T-helper 2 cell treated with Interferon-gamma antibody and Interleukin-4, amounts not matched to agents 5 μg/mL and 100 μg/mL, for 36 hours (primary cell): ENCODE measurements at regions not wholly inside any gene's neighbourhood (a gene's known extent, or its start where the extent isn't known, plus 50 kb on each side); places are given as distances from the start of the nearest gene placed in this dataset.

Experiments
- DNase-seq: peaks from one replicate; pipeline ENCODE4 v3.0.0; 2021; ENCODE audit warnings: low spot score
- H3K27ac Mint-ChIP-seq: one replicate; pipeline ENCODE4 v1.8.0; 2021; ENCODE audit warnings: mild to moderate bottlenecking, mixed read lengths
- H3K27me3 Mint-ChIP-seq: one replicate; pipeline ENCODE4 v1.8.0; 2021; ENCODE audit warnings: low read depth, mixed read lengths
- H3K36me3 Mint-ChIP-seq: one replicate; pipeline ENCODE4 v1.8.0; 2021; ENCODE audit warnings: low read depth, mixed read lengths
- H3K4me1 Mint-ChIP-seq: one replicate; pipeline ENCODE4 v1.8.0; 2021; ENCODE audit warnings: low read depth, mixed read lengths
- H3K4me3 Mint-ChIP-seq: one replicate; pipeline ENCODE4 v1.8.0; 2022; ENCODE audit warnings: mild to moderate bottlenecking, moderate library complexity, mixed read lengths
- H3K9me3 Mint-ChIP-seq: one replicate; pipeline ENCODE4 v1.8.0; 2021; ENCODE audit warnings: mixed read lengths

DNA sequence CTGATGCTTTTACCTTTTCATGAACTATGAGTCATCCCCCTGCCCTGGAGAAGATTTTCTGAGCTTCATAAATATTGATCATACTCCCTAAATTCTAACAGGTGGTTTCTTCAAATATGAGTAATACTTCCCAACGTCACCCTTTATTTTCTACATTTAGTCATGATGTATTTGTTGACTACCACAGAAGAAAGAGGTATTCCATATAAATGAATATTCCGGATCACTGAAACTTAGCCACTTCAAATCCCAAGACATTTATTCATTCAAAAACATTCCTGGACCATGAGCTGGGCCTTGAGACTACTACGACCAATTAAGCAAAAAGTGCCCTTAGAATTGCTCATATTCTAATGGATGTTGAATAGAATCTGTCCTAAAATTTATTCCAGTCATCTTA is 395.8 kb upstream of the NPVF start:
- no peaks in the 10 kb centered on the region for H3K36me3 Mint-ChIP-seq
- peaks cover 13% of the 10 kb centered on the region for H3K4me1 Mint-ChIP-seq
- no peaks in the 10 kb centered on the region for H3K9me3 Mint-ChIP-seq
- peaks cover 10% of the 10 kb centered on the region for H3K27me3 Mint-ChIP-seq
- no peak overlapping the region for H3K27ac Mint-ChIP-seq
- no peak overlapping the region for H3K4me3 Mint-ChIP-seq
- no peak for DNase-seq

DNA sequence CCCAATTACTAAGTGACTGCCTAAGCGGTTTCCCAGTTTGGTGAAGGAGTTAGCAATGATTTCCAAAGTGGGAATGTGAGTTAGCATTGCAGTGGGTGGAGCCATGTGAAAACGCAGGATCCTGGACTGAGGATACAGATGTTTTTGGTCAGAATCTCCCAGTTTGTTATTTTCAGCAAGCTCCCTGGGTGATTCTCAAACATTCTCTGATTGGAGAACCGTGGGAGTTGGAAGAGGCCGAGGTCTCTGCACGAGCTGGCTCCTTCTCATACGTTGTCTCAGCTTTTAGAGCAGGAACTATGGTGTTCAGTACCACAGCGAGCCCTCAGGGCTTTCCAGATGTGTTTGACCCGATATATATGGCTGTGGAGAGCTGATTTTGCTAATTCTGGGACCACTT is 396.5 kb upstream of the NPVF start:
- H3K36me3 Mint-ChIP-seq = no peaks in the 10 kb centered on the region
- H3K27me3 Mint-ChIP-seq = peaks cover 10% of the 10 kb centered on the region
- peaks cover 13% of the 10 kb centered on the region for H3K4me1 Mint-ChIP-seq
- no peak overlapping the region for H3K27ac Mint-ChIP-seq
- DNase-seq = no peak
- no peak overlapping the region for H3K4me3 Mint-ChIP-seq
- no peaks in the 10 kb centered on the region for H3K9me3 Mint-ChIP-seq

DNA sequence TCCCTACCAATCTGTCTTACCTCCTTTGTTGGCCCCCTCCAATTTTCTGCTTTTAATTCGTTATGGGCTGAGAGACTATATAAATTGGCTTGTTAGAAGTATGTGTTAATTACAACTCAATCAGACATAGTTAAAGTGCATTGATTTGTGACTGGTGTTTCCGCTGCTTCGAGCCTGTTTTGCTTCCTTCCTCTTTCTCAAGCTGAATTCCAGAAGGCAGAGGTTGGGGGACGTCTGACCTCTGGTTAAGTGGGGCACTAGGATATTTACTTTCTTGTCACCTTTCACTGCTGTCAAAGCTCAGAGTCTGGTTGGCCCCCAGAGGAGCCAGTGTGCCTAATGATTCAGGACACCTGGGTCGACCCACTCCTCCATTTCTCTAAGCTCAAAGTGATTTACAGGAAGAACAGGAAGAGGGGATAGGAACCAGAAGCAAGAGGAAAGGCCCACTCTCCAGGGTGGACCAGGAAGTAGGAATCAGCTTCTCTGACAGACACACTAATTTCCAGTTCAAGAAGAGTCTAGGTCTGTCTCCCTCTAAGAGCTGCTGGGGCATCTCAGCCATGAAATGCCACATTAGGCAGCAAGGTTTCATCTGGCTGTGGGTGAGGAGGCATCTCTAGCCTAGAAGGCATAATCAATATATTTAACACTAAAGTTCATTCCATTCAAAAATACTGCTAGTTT is 397.2 kb upstream of the NPVF start:
- DNase-seq = no peak
- Mint-ChIP-seq H3K36me3 (no peaks in the 10 kb centered on the region), H3K4me1 (peaks cover 7% of the 10 kb centered on the region), H3K27me3 (peaks cover 10% of the 10 kb centered on the region), H3K4me3 (no peak overlapping the region), H3K9me3 (no peaks in the 10 kb centered on the region), H3K27ac (no peak overlapping the region)

DNA sequence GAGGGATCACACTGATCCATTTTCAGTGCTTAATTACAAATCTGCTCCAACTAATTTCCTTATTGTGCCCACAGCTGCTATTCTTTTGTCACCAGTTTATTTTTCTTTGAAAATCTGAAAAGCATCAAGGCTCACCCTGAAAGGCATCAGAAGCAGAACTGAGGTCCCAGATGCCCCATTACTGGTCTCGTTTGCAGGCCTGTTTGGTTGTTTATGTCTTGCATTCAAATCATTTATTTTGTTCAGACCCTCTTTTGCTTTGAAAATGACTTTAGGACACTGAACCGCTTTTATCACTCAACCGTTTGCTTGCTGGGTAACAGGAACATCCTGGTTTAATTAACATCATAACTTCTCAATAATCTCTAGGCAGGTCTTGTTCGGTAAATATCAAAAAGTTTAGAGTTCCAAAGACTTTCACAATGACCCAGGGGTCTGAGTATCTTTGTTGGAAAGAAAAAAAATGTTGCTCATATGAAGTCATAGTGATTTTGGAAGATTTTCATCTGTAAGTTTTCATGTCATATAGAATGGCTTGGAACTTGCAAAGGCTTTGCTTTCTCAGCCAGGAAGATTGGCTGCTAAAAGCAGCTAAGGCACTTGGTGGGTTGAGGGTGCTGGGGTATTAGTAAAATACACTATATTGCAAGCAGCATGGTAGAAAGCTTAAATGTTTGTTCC is 398.3 kb upstream of the NPVF start:
- no peaks in the 10 kb centered on the region for H3K9me3 Mint-ChIP-seq
- H3K27me3 Mint-ChIP-seq = peaks cover 10% of the 10 kb centered on the region
- H3K4me3 Mint-ChIP-seq = no peak overlapping the region
- no peak overlapping the region for H3K27ac Mint-ChIP-seq
- DNase-seq = no peak
- no peaks in the 10 kb centered on the region for H3K36me3 Mint-ChIP-seq
- H3K4me1 Mint-ChIP-seq = no peaks in the 10 kb centered on the region

DNA sequence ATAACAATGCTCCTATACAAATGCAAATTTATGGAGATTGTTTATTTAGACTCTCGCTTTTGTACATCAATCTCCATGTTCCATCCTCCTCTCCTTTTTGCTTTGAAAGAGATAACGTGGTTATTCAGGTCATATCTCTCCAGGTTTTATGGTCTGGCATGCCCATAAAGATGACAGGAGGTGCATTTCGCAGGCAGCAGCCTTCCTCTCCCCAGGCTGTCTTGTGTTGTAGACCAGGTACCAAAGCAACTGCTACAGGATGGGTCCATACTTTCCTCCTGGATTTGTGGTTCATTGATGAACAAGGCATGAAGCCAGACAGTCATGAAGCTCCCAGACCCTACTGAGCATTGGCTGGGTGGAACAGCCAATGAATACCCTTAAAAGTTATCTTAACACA is 400.2 kb upstream of the NPVF start:
- Mint-ChIP-seq H3K27ac (no peak overlapping the region), H3K9me3 (no peaks in the 10 kb centered on the region), H3K27me3 (peaks cover 7% of the 10 kb centered on the region), H3K36me3 (no peaks in the 10 kb centered on the region), H3K4me3 (no peak overlapping the region), H3K4me1 (no peaks in the 10 kb centered on the region)
- DNase-seq = no peak

DNA sequence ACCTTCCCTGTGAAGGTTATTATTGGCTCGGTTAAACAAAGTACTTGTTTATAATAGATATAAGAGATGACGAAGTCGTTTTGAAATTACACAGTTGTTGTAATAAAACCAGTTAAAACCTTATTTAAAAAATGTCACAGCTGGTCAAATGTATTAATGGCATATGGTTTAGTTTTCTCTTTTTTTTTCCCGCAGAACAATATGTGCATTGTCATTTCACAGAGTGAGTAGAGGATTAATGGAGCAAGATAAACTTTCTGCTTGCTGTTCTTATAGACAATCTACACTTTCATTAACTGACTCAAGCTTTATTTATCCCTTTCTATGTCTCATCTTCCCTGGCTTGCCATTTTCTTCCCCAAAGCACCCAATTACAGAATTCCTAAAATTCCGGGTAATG is 404.3 kb upstream of the NPVF start:
- H3K27me3 Mint-ChIP-seq = peaks cover 3% of the 10 kb centered on the region

DNA sequence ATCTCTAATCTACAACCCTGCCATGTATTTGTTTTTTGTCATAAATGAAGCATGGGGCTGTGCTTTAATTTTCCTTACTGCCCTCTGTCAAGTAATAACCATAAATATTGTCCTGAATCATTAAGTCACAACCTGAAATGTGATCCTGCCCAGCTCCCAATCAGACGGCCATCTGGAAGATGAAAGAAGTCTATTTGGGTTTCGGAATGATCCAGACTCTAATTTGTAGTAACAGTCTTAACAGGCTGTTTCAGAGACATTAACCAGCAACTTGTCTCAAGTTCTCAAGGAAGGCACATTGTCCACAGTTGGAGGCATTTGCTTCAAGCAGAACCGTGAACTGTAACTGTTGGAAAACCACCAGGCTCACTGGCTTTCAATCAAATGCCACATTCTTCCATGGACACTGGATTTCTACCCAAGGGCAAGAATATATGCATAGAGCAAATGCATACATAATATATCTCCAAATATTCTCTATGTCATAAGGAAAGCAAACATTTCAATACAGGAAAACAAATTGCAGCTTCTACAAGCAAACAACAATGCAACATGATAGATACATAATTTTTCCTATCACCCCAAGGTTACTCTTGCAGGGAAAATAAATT is 405.2 kb upstream of the NPVF start:
- no peak for DNase-seq
- Mint-ChIP-seq H3K27me3 (peaks cover 3% of the 10 kb centered on the region), H3K9me3 (no peaks in the 10 kb centered on the region), H3K4me1 (no peaks in the 10 kb centered on the region), H3K27ac (no peak overlapping the region), H3K36me3 (no peaks in the 10 kb centered on the region), H3K4me3 (no peak overlapping the region)

More for the DNA sequence above, 404.3 kb upstream of the NPVF start:
- no peak overlapping the region for H3K27ac Mint-ChIP-seq
- H3K9me3 Mint-ChIP-seq = no peaks in the 10 kb centered on the region
- H3K4me3 Mint-ChIP-seq = no peak overlapping the region
- H3K36me3 Mint-ChIP-seq = no peaks in the 10 kb centered on the region
- H3K4me1 Mint-ChIP-seq = no peaks in the 10 kb centered on the region
- no peak for DNase-seq

DNA sequence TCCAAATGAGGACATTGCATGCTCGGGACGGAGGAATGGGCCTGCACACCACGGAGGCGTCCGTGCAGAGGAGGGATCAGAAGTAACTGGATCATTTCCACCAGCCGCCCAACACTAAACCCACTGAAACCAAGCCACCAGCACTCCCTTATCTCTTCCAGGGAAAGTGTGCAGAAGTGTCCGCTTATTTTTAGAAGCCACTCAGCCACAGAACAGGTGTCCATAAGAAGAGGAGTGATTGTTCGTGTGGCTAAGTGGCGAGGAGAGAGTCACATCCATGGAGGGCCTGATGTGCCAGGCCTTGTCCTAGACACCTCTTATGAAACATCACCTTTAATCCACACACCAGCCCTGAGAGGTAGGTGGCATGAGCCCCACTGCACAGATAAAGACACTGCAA is 407.9 kb upstream of the NPVF start:
- H3K4me1 Mint-ChIP-seq = no peaks in the 10 kb centered on the region
- peaks cover 3% of the 10 kb centered on the region for H3K27me3 Mint-ChIP-seq
- H3K9me3 Mint-ChIP-seq = no peaks in the 10 kb centered on the region
- H3K36me3 Mint-ChIP-seq = no peaks in the 10 kb centered on the region
- no peak overlapping the region for H3K4me3 Mint-ChIP-seq
- H3K27ac Mint-ChIP-seq = no peak overlapping the region
- DNase-seq = no peak

DNA sequence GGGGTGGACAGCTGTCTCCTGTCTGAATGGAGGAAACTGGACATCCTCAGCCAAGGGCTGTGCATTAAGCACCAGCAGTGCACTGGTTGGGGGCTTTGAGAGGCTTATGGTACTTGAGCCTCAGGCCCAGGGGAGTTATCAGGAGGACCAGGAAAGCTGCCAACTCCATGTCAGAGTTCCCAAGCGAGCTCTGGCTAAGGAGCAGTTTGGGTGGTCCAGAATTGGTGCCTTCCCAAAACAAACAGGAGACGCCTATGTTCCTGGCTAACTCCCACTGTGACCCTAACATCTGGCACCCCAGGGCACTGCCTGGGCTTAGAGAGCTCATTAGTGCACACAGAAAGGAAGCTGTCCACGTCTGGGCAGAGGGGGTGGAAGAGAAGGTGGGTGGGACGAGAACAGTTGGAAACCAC is 408.6 kb upstream of the NPVF start:
- Mint-ChIP-seq H3K27me3 (peaks cover 3% of the 10 kb centered on the region), H3K27ac (no peak overlapping the region), H3K36me3 (no peaks in the 10 kb centered on the region), H3K4me1 (no peaks in the 10 kb centered on the region), H3K9me3 (no peaks in the 10 kb centered on the region), H3K4me3 (no peak overlapping the region)
- no peak for DNase-seq

DNA sequence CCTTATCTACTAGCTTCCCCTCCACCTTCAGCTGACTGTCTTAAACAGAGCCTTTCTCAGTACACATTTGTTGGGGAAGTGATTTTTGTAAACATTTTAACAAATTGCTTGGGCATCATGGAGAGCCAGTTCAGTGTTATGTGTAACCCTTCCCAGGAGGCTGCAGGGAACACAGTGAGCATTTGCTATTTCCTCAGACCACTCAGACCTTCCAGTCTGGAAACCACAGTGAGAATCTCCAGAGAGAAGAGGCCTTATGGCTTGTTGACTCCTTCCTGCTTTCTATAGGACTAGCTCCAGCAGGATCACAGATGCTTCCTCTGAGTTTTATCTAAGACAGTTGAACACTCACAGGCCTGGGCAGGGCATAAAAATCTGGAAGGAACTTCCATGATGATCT is 409.8 kb upstream of the NPVF start:
- Mint-ChIP-seq H3K27ac (no peak overlapping the region), H3K27me3 (peaks cover 3% of the 10 kb centered on the region), H3K4me1 (no peaks in the 10 kb centered on the region), H3K36me3 (no peaks in the 10 kb centered on the region), H3K9me3 (no peaks in the 10 kb centered on the region), H3K4me3 (no peak overlapping the region)
- DNase-seq = no peak

DNA sequence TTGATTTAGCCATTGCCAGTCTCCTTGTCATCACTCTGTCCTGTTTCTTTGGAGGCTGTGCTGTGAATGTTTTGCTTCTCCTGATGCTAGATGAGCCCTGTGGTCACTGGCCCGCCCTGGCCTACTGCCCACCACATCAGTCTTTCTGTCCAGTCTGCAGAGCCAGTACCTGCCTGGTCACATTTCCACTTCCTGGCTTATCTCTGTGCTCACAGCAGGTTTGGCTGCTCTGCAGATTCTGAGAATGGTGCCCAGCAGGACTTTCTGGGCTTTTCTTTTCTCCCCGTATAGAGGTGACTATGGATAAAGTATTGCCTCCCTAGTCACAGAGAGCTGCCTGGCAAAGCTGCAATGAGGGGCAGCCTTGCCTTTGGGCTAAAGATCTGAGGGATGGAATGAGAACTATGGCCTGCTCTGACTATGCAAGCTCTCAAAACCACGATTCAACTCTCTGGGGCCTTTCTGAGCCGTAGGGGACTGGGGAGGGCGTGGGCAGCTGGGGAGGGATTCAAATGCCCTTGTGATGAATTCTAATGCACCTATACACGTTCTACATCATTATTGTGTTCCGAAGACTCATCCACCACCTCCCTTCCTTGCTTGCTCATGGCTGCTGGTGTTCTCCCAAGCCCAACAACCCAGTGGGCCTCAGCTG is 410.4 kb upstream of the NPVF start:
- Mint-ChIP-seq H3K36me3 (no peaks in the 10 kb centered on the region), H3K4me3 (no peak overlapping the region), H3K9me3 (no peaks in the 10 kb centered on the region), H3K27me3 (no peaks in the 10 kb centered on the region), H3K27ac (no peak overlapping the region), H3K4me1 (no peaks in the 10 kb centered on the region)
- no peak for DNase-seq

DNA sequence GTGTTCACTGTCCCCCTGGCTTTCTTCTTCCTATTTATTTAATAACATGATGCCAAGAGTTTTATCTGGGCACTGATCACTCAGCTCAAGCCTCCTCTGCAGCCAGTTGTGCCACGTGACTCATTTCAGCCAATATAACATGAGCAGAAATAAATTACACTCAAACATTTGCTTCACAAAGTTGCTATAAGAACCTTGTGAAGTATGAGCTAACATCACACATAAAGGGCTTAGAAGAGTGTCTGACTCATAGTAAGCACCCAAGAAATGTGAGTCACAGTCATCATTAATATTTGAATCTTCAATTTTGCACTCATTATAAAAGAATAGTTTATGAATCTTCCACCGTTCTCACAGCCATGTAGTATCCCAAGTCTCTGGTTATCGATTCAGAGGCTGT is 414.6 kb upstream of the NPVF start:
- Mint-ChIP-seq H3K27ac (no peak overlapping the region), H3K4me1 (no peaks in the 10 kb centered on the region), H3K9me3 (no peaks in the 10 kb centered on the region), H3K4me3 (no peak overlapping the region), H3K27me3 (no peaks in the 10 kb centered on the region), H3K36me3 (no peaks in the 10 kb centered on the region)
- no peak for DNase-seq

DNA sequence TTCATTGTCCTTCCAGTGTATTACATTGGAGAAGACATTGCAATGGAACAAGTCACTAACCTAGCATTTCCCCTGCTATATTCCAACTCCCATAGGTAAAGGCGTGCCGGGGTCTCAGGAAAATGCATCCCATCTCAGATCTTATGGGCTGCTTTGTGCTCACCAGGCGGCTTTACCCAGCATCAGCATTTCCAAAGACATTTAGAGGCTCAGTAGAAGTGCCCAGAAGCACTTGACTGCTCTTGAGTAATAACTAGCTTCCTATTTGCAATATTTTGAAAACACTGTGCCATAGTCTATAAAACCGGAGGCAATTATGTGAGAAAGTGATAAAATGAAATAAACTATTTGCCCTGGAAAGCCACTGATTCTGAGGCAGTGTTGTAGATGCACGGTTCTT is 415.0 kb upstream of the NPVF start:
- no peaks in the 10 kb centered on the region for H3K36me3 Mint-ChIP-seq
- H3K4me1 Mint-ChIP-seq = no peaks in the 10 kb centered on the region
- H3K9me3 Mint-ChIP-seq = no peaks in the 10 kb centered on the region
- H3K4me3 Mint-ChIP-seq = no peak overlapping the region
- no peak overlapping the region for H3K27ac Mint-ChIP-seq
- no peak for DNase-seq
- no peaks in the 10 kb centered on the region for H3K27me3 Mint-ChIP-seq

DNA sequence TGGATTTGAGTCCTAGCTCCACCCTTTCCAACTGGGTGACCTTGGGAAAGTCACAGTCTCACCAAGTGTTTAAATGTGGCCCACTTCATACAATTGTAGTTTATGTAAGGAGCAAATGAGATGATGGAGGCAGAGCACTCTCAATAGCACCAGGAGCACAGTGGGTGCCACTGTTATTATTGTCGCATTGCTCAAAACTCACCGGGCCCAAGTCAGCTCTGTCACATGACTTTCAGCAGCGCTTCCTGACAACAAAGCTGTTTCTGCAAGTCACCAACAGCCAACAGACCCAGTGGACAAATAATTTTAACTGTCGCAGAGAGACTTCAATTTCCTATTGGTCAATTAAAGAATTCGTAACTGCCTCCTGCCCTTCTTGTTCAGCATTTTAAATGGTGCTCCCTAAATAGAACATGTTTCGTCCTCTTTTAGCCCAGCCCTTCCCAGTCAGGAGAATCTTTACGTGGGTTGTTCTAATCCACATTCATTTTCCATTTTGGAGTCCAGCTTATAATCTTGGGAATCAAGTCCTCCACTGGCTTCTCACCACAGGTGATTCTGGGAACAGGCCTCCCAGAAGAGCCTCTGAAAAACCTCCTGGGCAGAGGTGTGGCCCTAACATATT is 415.6 kb upstream of the NPVF start:
- no peak overlapping the region for H3K27ac Mint-ChIP-seq
- no peaks in the 10 kb centered on the region for H3K9me3 Mint-ChIP-seq
- no peak overlapping the region for H3K4me3 Mint-ChIP-seq
- no peaks in the 10 kb centered on the region for H3K27me3 Mint-ChIP-seq
- H3K4me1 Mint-ChIP-seq = no peaks in the 10 kb centered on the region
- no peaks in the 10 kb centered on the region for H3K36me3 Mint-ChIP-seq
- DNase-seq = no peak
